A204.1 (cell line): ENCODE measurements at regions not wholly inside any gene's neighbourhood (a gene's known extent, or its start where the extent isn't known, plus 50 kb on each side); places are given as distances from the start of the nearest gene placed in this dataset.
"Not testable (repeated sequence)": the region's sequence is repeated elsewhere in the genome, so short reads cannot be mapped to it uniquely, and the experiment has no call there.

ENCODE experiments used
- FAIRE-seq: peaks from 2 replicates; lab custom pipeline; 2012; peaks lifted over from hg19 to GRCh38; lab: Jason Lieb, UNC

DNA sequence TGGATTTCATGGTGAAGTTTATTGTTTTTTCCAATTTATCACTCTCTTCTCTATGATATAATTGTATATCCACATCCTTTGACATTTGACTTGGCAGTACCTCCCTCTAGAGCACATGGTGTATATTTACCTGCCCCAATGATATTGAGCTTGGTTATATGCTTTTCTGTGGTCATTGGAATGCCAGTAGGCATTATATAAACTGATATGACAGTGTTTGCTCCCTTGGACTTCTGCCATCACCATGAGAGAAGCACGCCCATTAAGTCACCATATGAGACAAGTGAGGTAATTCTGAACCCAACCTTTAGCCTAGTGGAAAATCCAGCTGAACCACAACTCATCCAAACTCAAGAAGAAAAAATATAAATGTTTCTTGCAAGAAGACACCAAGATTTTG lies 2761.5 kb downstream of the ARAP2 start:
- no peak for FAIRE-seq

DNA sequence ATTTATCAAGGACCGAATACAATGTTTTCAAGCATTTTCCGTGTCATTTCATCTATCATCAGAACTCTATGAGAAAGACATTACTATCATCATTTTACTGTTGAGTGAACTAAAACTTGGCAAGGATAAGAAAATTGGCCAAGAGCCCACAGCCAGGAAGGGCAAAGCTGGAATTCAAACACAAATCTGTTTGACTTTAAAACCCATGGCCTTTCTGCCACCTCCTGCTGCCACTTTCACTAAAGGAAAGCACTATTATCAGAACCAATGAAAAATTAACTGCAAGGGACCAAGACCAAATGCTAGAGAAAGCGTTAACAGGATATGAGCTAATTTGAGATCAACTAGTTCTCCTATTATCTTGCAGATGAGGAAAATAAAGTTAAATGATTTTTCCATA lies 2759.2 kb downstream of the ARAP2 start:
- no peak for FAIRE-seq

DNA sequence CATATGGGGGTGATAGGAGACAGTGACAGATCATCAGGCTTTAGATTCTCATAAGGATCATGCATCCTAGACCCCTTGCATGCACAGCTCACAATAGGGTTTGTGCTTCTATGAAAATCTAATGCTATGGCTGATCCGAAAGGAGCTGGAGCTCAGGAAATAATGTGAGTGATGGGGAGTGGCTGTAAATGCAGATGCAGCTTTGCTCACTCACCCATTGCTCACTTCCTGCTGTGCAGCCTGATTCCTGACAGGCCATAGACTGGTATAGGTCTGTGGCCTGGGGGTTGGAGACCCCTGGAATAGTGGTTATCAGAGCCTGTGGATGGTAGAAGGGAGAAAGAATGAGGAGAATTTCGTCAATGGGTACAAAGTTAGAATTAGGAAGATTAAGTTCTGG lies 2751.1 kb downstream of the ARAP2 start:
- FAIRE-seq = no peak

- no peak for FAIRE-seq
Measured at GRCh38 chr4:33494150-33494549, 2750.2 kb downstream of the ARAP2 start.

- not testable (repeated sequence) for FAIRE-seq
Measured at GRCh38 chr4:33501587-33501986, 2742.7 kb downstream of the ARAP2 start.

DNA sequence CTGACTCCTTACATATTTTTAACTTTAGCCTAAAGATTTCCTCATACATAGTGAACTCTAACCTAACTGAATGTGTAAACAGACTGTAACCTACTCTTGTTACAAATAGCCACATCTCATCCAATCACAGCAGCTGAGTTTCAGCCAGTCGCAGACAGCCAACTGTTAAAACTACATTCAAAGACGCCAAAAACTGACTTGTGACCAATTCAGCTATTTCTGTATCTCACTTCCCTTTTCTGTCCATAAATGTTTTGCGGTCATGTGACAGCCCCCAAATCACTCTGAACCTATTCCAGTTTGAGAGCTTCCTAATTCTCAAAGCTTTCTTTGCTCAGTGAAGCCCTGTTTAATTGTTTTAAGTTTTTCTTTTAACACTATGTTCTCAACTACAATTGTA lies 2731.9 kb downstream of the ARAP2 start:
- FAIRE-seq = no peak

DNA sequence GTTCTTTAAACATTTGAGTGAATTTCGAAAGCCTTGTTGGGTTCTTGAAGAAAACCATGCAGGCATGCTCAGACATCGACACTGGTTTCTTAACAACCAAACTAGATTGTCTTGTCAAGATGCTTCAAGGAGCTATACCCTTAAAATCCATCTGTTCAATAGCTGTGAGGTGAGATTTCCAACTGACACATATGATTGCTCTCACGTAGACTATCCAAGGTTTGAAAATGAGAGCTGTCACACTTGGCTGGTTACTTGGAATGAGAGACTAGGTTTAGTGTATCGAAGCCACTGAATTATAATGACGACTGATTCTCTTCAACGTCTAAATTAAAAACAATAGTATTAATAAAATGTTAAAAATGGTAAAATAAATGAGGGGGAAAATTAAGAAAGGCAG lies 2725.5 kb downstream of the ARAP2 start:
- no peak for FAIRE-seq

GRCh38 chr4:33532821-33533220 lies 2711.5 kb downstream of the ARAP2 start:
- no peak for FAIRE-seq

DNA sequence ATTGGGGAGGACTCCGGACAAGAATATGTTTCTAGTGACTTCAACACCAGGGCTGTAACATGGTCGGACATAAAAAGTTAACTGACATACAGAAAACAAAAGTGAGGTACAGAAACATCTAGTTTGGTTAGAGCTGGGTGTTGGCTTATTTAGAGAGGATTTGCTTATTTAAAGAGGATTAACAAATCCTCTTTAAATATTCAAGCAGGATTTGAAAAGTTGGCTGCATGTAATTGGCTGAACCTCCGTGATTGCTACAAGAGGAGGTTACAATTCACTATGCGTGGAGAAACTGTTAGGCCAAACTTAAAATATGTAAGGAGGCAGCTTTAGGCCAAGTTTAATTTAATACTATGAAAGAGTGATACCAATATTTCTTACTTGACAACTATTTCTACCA lies 2707.4 kb downstream of the ARAP2 start:
- no peak for FAIRE-seq

GRCh38 chr4:33537527-33537926 lies 2706.8 kb downstream of the ARAP2 start:
- no peak for FAIRE-seq

DNA sequence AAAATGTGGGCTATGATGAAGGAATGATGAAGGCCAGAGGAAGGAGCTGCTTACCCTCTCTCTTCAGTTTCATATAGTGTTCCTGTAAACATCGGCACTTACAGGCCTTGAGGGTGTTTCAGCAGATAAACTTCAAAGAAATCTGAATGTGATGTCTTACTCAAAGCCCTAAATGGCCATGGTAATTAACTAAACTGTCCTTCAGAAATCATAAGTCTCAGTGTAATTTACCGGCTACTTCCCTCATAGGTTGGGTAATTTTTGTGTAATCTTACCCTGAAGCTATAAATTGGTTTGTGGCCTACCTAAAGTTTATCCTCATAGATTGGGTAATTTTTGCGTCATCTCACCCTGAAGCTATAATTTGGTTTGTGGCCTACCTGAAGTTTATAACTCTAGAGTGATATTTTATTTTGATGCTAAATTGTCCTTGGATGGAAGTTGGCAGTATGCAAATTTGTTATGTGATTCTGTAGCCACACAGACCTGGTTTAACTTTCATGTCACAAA lies 2700.3 kb downstream of the ARAP2 start:
- FAIRE-seq = no peak

DNA sequence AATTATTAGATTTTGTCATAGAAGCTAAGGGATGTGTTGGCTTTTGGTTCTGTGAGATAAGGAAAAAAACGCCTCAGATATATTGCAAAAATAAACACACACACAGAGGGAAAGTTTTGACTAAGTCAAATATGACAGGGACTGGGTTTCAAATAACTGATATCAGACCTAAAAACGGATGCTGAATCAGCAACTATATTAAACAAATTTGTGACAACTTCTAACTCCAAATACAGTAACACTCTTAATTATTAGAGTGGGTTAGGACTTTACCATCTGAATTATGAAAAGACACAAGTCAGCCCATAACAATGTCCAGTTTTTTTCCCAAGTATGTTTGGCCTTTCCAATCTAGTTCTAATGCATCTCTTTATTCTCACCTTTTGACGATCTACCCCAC lies 2693.1 kb downstream of the ARAP2 start:
- no peak for FAIRE-seq

DNA sequence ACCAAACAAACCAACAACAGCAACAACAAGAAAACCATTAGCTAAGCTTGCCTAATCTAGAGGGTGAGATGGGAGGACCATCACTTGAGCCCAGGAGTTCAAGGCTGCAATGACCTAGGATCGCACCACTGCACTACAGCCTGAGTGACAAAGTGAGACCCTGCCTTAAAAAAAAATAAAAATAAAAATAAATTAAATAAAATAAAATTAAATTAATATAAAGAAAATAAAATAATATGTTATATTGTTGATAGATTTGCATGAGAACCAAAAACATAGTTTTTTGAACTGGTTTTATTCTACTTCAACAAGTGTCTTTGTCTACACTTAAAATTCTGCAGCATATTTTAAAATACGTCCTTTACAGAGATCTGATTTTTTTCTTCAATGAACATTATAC lies 2683.1 kb downstream of the ARAP2 start:
- FAIRE-seq = peak; percentile 78

DNA sequence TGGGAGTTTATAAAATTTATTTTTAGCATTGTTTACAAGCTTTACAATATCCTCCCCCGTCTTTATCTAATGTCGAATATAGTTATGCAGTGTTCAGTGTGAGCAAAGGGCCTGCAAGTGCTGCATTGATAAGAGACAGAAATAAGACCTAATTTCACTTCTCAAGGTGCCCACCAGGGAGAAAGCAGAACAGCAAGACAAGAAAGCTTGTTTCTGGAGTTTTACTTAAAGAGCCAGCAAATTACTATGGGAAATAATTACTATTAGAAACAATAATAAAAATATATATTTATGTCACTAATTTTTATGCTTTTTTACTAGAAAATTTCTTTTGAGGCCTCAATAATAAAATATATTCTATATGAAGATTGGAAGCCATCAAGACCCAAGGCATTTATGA lies 2677.7 kb downstream of the ARAP2 start:
- FAIRE-seq = no peak

DNA sequence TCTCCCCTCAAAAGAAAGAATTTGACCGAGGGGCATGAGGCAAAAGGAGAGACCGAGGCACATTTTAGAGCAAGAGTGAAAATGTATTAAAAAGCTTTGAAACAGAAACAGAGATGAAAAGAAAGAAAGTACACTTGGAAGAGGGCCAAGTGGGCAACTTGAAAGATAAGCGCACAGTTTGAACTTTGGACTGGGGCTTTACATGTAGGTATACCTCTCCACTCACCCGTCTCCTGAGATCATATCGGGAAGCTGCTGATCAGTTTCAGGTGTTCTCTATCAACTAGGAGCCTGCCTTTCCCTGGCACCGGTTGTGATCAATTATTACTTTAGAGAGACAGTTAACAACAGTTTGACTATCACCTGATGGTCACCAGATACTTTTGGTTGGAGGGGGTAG lies 2666.5 kb downstream of the ARAP2 start:
- FAIRE-seq = no peak

GRCh38 chr4:33579951-33580350 lies 2664.4 kb downstream of the ARAP2 start:
- FAIRE-seq = no peak

GRCh38 chr4:33592701-33593100 lies 2651.6 kb downstream of the ARAP2 start:
- FAIRE-seq = no peak

DNA sequence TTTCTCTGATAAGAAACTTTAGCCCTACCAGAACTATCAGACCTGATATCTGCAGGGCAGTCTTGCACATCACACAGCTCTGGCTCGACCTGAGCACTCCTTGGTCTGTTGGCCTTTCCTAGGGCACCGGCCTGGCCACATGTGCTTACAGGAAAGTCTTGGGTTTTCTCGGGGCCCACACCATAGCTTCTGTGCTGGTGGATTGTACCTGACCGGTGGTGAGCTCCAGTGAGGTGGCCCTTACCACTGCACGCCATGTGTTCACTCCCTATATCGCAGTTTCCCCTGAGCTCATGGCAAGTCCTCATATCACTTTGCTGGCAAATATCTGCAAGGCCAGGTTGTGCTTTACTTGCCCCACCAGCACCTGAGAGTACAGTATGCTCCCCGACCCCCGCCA lies 2637.4 kb downstream of the ARAP2 start:
- no peak for FAIRE-seq

- no peak for FAIRE-seq
Measured at GRCh38 chr4:33616121-33616520, 2628.2 kb downstream of the ARAP2 start.

- FAIRE-seq = no peak
Measured at GRCh38 chr4:33625748-33626147, 2618.6 kb downstream of the ARAP2 start.

DNA sequence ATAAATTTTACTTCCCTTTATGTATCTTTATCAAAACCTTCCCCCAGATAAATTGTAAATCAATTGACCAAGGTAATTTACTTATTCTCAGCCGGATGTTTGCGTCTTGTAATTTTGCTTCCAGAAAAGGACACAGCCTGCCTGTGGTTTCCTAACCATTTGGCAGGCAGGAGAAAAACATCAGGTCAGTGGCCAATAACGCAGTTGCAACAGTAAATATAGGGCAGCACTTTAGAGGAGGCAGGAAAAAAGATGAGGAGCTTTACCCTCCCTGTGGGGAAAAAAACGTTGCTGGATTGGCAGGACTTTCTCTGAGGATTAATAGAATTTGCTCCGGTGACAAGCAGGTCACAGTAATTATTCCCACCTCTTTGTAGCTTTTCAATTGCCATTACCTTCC lies 2618.1 kb downstream of the ARAP2 start:
- no peak for FAIRE-seq

DNA sequence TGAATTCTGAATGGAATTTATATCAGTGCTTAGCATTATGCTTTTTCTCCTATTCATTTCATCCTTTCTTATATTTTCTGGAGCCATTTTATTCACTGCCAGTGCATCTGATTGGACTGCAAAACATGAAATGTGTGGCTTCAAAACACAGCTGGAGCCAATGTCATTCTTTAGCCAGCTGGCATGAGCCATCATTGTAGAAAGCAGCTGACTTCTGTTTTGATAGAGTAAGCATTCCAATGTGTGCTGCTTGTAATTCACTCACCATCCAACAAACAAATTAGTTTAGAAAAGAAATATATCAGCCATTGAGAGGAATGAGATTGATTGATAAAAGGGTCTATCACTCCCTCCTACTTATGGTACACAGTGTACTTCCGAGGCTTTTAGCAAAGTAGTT lies 2616.0 kb downstream of the ARAP2 start:
- no peak for FAIRE-seq

- peak; percentile 49 for FAIRE-seq
Measured at GRCh38 chr4:33649015-33649414, 2595.3 kb downstream of the ARAP2 start.

DNA sequence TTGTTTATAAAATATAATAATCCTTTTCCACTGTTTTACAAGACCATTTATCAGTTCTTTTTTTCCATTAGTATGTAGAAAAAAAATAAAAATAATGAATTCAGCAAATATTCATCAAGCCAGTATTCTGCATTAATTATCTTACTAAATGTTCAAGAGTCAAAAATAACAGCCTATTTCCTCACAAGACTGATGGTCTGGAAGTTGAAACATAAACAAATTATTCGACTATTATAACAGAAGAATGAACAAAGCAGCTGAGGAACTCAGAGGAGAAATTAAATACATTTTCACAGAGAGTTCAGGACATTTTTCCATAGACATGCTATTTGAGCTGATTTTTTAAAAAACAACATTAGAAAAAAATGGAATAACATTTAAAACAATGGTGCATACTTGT lies 2594.8 kb downstream of the ARAP2 start:
- no peak for FAIRE-seq

DNA sequence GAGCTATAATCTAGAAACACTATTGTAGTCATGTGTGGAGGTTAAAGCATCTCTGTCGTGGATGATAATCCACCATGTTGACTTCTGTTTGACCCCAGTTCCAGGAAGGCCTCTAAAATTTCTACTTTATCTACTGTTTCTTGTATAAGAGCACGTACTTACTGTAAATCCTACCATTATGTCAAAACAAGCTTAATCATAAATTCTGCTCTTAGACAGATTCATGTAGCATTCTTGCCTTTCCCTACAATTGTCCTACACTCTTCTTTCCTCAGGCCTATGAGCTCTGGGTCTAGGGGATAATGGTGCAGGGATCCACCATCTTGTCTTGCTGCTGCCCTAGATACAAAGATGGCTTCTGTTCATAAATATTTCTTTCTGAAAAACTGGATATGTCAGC lies 2594.3 kb downstream of the ARAP2 start:
- FAIRE-seq = no peak
